ENCODE measurements at regions not wholly inside any gene's neighbourhood (a gene's known extent, or its start where the extent isn't known, plus 50 kb on each side); places are given as distances from the start of the nearest gene placed in this dataset.

DNA sequence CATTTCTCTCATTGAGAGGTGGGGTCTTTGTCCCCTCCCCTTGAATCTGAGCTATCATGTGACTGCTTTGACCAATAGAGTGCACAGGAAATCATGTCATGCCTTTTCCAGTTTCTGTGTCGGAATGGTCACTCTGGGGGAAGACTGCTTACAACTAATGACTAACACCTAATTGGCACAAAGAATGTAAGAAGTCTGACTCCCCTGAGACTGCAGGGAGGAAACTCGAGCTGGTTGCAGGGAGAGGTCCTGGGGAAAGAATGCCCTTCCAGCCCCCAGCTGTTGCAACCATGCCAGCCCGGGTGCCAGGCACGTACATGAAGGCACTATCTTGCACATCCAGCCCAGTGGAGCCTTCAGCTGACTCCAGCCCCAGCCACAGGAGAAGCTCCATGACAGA is 254.2 kb downstream of the DHX15 start:
- no peak overlapping the region for H2AK5ac ChIP-seq (ENCODE audit: low read depth, low read length)
- no peak overlapping the region for H3K27ac ChIP-seq (ENCODE audit: low read depth, low read length)
- H3K9ac ChIP-seq (replicated peaks in 1 of 4; ENCODE audit: extremely low read depth in 1 of 4, low read depth in 3 of 4, low read length in 3 of 4) = no peak overlapping the region
- peak overlapping the region; percentile 14 to 80; a peak in 1 of 4 replicates for H3K4me2 ChIP-seq (ENCODE audit: insufficient read depth in 1 of 2, low read depth in 2 of 2, low read length in 2 of 2)
- H4K8ac ChIP-seq (ENCODE audit: extremely low read depth, insufficient read depth, low read length) = no peak overlapping the region
- 74% methylated on average over 4 of the region's 4 CpGs; no CpG with 5 or more reads in 1 of the 2 experiments for WGBS, 2 experiments (ENCODE audit: extremely low coverage in 1 of 2, insufficient coverage in 1 of 2, insufficient read length in 1 of 2, insufficient replicate concordance in 2 of 2, low coverage in 1 of 2, low lambda C conversion rate in 2 of 2, missing lambda C conversion rate in 1 of 2)
- no peaks in the 10 kb centered on the region for H3K9me3 ChIP-seq (ENCODE audit: insufficient read depth in 2 of 2, low read depth in 1 of 2, low read length in 1 of 2)
- no peak overlapping the region for H2BK15ac ChIP-seq (ENCODE audit: low read length)
- no peak for FAIRE-seq
- no peak overlapping the region for H2BK120ac ChIP-seq (replicated peaks; ENCODE audit: low read depth, low read length)
- no peak overlapping the region for H2AFZ ChIP-seq (ENCODE audit: low read length)
- ChIA-PET CTCF (ENCODE audit: partially characterized antibody) (interaction anchor here (0.6 to 2.9 kb wide), 5 partner anchors 20 to 88 kb away, joined by 3 to 18 read pairs (median 3); no protein-coding TSS in a partner anchor), POLR2A (ENCODE audit: partially characterized antibody) (interaction anchor here (0.9 to 1.1 kb wide), 3 partner anchors 8 to 254 kb away, joined by 3 to 4 read pairs (median 4); partner anchors contain the start of gene DHX15)
- H3K56ac ChIP-seq (replicated peaks; ENCODE audit: insufficient read length, low read depth, low read length) = no peak overlapping the region
- H3K27me3 ChIP-seq (replicated peaks in 1 of 4; ENCODE audit: control insufficient read depth in 3 of 4, extremely low read depth in 1 of 4, insufficient read depth in 3 of 4, low read length in 3 of 4) = no peaks in the 10 kb centered on the region
- no peaks in the 10 kb centered on the region; the same call in 1 of the 2 replicates for H3K23me2 ChIP-seq (ENCODE audit: low read depth, low read length)
- no peak overlapping the region for H3K4ac ChIP-seq (replicated peaks; ENCODE audit: insufficient read length, low read depth, low read length)
- TF ChIP-seq RAD21 (IDR thresholded peaks at IDR 0.05 in 1 of 2, conservative IDR thresholded peaks at IDR 0.05 in 1 of 2; ENCODE audit: low read depth in 2 of 2, low read length in 2 of 2) (no peak), CHD1 (IDR thresholded peaks at IDR 0.05; ENCODE audit: low read depth, low read length) (no peak), SIN3A (conservative IDR thresholded peaks at IDR 0.05 in 1 of 2, IDR thresholded peaks at IDR 0.05 in 1 of 2; ENCODE audit: low read depth in 1 of 2, low read length in 2 of 2) (no peak)
- no peaks in the 10 kb centered on the region for H3K79me1 ChIP-seq (ENCODE audit: low read depth, low read length)
- no peak overlapping the region for H2BK20ac ChIP-seq (ENCODE audit: low read length)
- peaks cover 4 to 56% of the 10 kb centered on the region in 2 experiments for H3K79me2 ChIP-seq (ENCODE audit: control insufficient read depth in 1 of 2, insufficient read depth in 2 of 2, low read length in 2 of 2)
- H2BK5ac ChIP-seq (ENCODE audit: low read depth, low read length) = no peak overlapping the region
- peaks cover 4 to 23% (median 16%) of the 10 kb centered on the region in 4 experiments; a peak in 5 of 7 replicates for H3K4me1 ChIP-seq (replicated peaks in 1 of 4; ENCODE audit: control insufficient read depth in 3 of 4, insufficient read depth in 4 of 4, low read length in 3 of 4)
- no peak overlapping the region for H2BK12ac ChIP-seq (ENCODE audit: low read depth, low read length)
- no peak overlapping the region for H3K23ac ChIP-seq (ENCODE audit: insufficient read length)
- peak overlapping the region in 1 of 4 experiments; percentile 45; a peak in 1 of 8 replicates for H3K4me3 ChIP-seq (ENCODE audit: extremely low read depth in 1 of 4, insufficient read depth in 2 of 4, low read depth in 3 of 4, low read length in 4 of 4)
- no peak overlapping the region for H4K91ac ChIP-seq (replicated peaks; ENCODE audit: insufficient read length, low read length)
- no peak overlapping the region for H4K5ac ChIP-seq (ENCODE audit: insufficient read length, low read depth, low read length)
- peaks cover 7 to 81% (median 38%) of the 10 kb centered on the region in 4 experiments; a peak in 7 of 8 replicates for H3K36me3 ChIP-seq (ENCODE audit: control insufficient read depth in 2 of 4, insufficient read depth in 4 of 4, low read length in 3 of 4)
- no peak for DNase-seq (ENCODE audit: low read depth in 1 of 2, low spot score in 2 of 2)
- H4K20me1 ChIP-seq (replicated peaks in 1 of 2; ENCODE audit: control insufficient read depth in 1 of 2, insufficient read depth in 2 of 2, low read length in 2 of 2) = peaks cover 5 to 15% of the 10 kb centered on the region in 2 experiments
- H3K14ac ChIP-seq (ENCODE audit: insufficient read length) = no peak overlapping the region
- no peak overlapping the region for H3K18ac ChIP-seq (ENCODE audit: extremely low read depth, low read length)
